ENCODE measurements at regions not wholly inside any gene's neighbourhood (a gene's known extent, or its start where the extent isn't known, plus 50 kb on each side); places are given as distances from the start of the nearest gene placed in this dataset.

DNA sequence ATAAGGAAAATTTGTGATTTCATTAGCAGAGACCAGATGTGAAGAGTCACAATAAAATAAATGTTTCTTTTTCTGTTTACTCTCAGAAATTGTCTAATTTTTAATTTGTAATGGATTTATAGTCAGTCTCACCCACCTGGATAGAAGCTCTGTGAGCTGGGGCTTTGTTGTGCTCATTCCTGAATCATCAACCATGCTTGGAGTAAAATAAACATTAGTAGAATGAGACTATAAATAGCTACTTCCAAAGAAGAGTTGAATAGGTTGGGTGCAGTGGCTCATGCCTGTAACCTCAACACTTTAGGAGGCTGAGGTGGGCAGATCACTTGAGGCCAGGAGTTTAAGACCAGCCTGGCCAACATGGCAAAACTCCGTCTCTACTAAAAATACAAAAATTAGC lies 185.3 kb upstream of the FBXO33 start:
- H3K4me1 Mint-ChIP-seq (ENCODE audit: low read depth): peaks cover 2% of the 10 kb centered on the region
- no peaks in the 10 kb centered on the region for H3K27me3 Mint-ChIP-seq
- TF ChIP-seq, protein P1, sequence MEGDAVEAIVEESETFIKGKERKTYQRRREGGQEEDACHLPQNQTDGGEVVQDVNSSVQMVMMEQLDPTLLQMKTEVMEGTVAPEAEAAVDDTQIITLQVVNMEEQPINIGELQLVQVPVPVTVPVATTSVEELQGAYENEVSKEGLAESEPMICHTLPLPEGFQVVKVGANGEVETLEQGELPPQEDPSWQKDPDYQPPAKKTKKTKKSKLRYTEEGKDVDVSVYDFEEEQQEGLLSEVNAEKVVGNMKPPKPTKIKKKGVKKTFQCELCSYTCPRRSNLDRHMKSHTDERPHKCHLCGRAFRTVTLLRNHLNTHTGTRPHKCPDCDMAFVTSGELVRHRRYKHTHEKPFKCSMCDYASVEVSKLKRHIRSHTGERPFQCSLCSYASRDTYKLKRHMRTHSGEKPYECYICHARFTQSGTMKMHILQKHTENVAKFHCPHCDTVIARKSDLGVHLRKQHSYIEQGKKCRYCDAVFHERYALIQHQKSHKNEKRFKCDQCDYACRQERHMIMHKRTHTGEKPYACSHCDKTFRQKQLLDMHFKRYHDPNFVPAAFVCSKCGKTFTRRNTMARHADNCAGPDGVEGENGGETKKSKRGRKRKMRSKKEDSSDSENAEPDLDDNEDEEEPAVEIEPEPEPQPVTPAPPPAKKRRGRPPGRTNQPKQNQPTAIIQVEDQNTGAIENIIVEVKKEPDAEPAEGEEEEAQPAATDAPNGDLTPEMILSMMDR (IDR thresholded peaks at IDR 0.05; ENCODE audit: unreplicated experiment): no peak
- H3K27ac Mint-ChIP-seq: no peak overlapping the region
- DNase-seq (ENCODE audit: low spot score, unreplicated experiment): no peak
- no peaks in the 10 kb centered on the region for H3K9me3 Mint-ChIP-seq (ENCODE audit: low read depth)
- no peaks in the 10 kb centered on the region for H3K36me3 Mint-ChIP-seq (ENCODE audit: insufficient read depth)
- no peak overlapping the region for H3K4me3 Mint-ChIP-seq (ENCODE audit: low read depth)

DNA sequence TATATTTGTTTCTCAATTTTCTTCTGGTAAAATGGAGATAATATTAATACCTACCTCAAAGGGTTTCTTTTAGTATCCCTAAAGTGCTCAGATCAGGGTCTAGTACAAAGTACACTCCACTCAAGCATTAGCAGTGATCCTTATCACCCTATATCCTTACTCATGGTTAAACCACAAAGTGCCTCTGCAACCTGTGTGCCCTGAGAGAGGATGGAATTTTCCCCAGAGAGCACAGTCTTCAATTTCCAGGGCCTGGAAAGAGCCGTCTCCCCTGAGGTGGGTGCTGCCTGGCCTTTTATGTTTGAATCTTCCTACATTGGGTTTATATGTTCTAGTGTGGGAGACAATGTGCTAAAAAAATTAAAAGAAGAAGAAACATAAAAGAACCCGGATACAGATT lies 183.1 kb upstream of the FBXO33 start:
- Mint-ChIP-seq H3K27me3 (no peaks in the 10 kb centered on the region), H3K4me1 (ENCODE audit: low read depth) (peaks cover 2% of the 10 kb centered on the region), H3K4me3 (ENCODE audit: low read depth) (no peak overlapping the region), H3K9me3 (ENCODE audit: low read depth) (no peaks in the 10 kb centered on the region), H3K36me3 (ENCODE audit: insufficient read depth) (no peaks in the 10 kb centered on the region), H3K27ac (no peak overlapping the region)
- TF ChIP-seq, protein P1 (IDR thresholded peaks at IDR 0.05; ENCODE audit: unreplicated experiment): no peak
- DNase-seq (ENCODE audit: low spot score, unreplicated experiment): no peak

DNA sequence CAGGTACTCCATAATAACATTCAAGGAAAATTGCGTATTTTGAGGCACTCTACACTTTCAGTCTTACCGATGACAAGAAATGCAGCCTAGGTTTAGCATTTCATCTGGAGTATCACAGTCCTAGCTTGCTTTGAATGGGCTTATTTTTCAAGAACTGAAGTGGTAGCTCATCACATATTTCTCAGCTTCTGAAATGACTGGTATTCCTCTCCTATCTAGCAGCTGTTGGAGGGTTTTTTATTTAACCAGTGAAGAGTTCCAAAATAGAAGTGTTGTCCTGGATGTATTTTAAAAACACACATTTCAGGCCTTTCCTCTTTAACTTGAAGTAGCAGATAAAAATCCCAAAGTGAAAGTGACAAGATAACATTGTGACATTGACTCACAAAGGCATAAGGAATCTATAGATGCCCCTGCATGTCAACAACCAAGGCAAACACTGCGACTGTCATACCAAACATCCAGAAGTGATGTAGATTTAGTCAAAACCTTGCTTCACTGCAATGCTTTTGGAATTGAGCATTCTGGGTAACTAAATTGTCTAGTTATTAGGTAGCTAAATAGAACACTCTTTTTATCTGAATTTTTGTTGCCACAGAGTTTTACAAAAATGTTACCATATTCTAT lies 182.2 kb upstream of the FBXO33 start:
- no peak overlapping the region for H3K4me3 Mint-ChIP-seq (ENCODE audit: low read depth)
- H3K9me3 Mint-ChIP-seq (ENCODE audit: low read depth): no peaks in the 10 kb centered on the region
- H3K27ac Mint-ChIP-seq: no peak overlapping the region

DNA sequence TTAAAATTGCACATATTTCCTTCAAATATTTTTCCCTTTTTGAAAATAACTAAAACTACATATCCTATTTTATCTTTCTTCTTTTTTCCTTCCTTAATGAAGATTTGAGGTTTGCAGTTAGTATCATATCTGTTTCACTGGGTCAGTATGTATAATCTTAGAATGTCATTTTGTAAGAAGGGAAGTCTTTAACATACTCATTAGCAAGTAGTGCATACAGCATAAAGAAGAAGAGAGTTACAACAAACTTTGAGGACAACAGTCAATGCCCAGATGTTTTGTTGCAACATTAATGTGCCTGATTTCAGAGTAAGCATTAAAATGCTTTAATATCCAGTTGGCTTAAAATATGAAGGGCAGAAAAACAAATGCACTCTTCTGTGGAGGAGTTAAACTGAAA lies 176.9 kb upstream of the FBXO33 start:
- H3K9me3 Mint-ChIP-seq (ENCODE audit: low read depth): no peaks in the 10 kb centered on the region
- no peak overlapping the region for H3K4me3 Mint-ChIP-seq (ENCODE audit: low read depth)

More for the DNA sequence above, 182.2 kb upstream of the FBXO33 start:
- DNase-seq (ENCODE audit: low spot score, unreplicated experiment): no peak
- no peaks in the 10 kb centered on the region for H3K27me3 Mint-ChIP-seq
- no peaks in the 10 kb centered on the region for H3K36me3 Mint-ChIP-seq (ENCODE audit: insufficient read depth)
- H3K4me1 Mint-ChIP-seq (ENCODE audit: low read depth): peaks cover 2% of the 10 kb centered on the region
- TF ChIP-seq, protein P1 (IDR thresholded peaks at IDR 0.05; ENCODE audit: unreplicated experiment): no peak

DNA sequence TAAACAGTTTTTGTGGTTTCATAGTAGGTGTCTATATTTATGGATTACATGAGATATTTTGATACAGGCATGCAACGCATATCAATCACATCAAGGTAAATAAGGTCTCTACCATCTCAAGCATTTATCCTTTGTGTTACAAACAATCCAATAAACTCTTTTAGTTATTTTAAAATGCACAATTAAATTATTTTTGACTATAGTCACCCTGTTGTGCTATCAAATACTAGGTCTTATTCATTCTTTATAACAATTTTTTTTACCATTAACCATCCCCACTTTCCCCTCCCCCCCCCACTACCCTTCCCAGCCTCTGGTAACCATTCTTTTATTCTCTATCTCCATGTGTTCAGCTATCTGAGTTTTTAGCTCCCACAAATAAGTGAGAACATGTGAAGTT lies 175.7 kb upstream of the FBXO33 start:
- peaks cover 2% of the 10 kb centered on the region for H3K4me1 Mint-ChIP-seq (ENCODE audit: low read depth)
- no peak overlapping the region for H3K4me3 Mint-ChIP-seq (ENCODE audit: low read depth)
- H3K27me3 Mint-ChIP-seq: no peaks in the 10 kb centered on the region
- no peaks in the 10 kb centered on the region for H3K9me3 Mint-ChIP-seq (ENCODE audit: low read depth)
- TF ChIP-seq, protein P1 (IDR thresholded peaks at IDR 0.05; ENCODE audit: unreplicated experiment): no peak
- H3K36me3 Mint-ChIP-seq (ENCODE audit: insufficient read depth): no peaks in the 10 kb centered on the region
- DNase-seq (ENCODE audit: low spot score, unreplicated experiment): no peak
- no peak overlapping the region for H3K27ac Mint-ChIP-seq

More for the DNA sequence above, 176.9 kb upstream of the FBXO33 start:
- Mint-ChIP-seq H3K4me1 (ENCODE audit: low read depth) (no peaks in the 10 kb centered on the region), H3K27ac (no peak overlapping the region), H3K36me3 (ENCODE audit: insufficient read depth) (no peaks in the 10 kb centered on the region), H3K27me3 (no peaks in the 10 kb centered on the region)
- TF ChIP-seq, protein P1 (IDR thresholded peaks at IDR 0.05; ENCODE audit: unreplicated experiment): no peak
- no peak for DNase-seq (ENCODE audit: low spot score, unreplicated experiment)

Measured in progenitor cell of endocrine pancreas (in vitro differentiated cells).